HG02642 (cell line): ENCODE measurements at regions not wholly inside any gene's neighbourhood (a gene's known extent, or its start where the extent isn't known, plus 50 kb on each side); places are given as distances from the start of the nearest gene placed in this dataset.

Source experiments
- ATAC-seq: cut with Tn5 transposase; IDR thresholded peaks from one replicate; pipeline ENCODE4 v1.9.1; 2021; ENCODE audit warnings: mild to moderate bottlenecking; ENCODE audit not compliant: unreplicated experiment, poor library complexity

DNA sequence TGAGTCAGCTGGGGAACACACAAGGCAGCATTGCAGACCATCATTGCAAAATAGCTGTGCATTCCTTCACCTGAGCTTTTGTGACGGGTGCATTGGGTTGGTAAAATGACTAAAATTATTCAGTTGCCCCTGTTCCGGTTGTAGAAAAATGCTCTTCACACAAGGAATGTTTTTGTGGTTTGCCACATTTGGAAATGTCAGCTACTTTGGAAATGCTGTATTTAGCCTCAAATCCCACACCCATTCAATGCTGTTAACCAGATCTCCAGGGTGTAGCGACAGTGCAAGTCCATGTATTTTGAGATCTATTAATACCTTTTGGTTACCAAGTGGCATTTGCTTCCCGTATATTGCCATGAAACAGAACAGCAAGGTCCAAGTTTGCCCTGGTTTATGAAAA, 201.2 kb downstream of the FOXA2 start:
- ATAC-seq, result no peak

DNA sequence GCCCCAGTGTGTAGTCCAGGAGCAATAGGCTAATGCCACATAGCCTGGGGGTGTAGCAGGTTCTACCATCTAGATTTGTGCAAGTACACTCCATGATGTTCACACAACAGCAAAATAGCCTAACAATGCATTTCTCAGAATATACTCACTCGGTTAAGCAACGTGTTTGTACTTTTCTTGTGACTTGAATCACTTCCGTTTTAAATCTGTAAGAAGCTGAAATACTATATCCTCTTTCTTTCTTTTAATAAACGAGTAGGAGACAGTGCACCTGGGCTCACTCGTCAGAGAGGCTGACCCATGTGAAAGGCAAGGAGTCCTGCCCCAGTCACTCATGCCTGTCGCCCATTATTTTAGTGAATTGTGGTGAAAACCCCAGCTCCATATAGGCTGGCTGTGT, 201.6 kb downstream of the FOXA2 start:
- no peak for ATAC-seq

DNA sequence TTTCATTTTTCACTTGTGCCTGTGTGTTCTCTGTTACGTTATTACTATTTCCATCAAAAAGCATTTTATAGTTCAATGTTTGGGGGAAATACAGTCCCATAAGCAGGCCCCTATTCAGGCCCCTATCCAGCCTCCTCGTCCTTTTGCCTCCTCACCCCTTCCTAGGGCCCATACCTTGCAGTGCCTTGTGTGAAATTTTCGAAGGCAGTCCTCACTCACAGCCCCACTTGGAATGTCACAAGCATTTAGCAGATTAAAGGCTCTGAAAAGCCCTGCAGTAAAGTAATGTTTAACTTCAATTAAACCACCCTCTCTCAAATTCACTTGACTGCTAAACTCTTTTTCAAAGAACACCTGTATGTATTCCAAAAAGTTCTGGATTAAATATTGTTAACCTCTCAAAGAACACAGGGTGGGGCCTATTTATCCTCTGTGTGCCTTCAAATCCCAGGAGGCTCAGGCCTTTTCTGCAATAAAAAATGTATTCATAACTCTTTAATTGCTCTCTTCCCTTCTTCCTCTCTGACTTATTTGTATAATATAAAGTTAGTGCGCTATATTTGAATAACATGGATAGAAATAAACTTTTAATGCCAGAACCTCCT, 202.5 kb downstream of the FOXA2 start:
- no peak for ATAC-seq

DNA sequence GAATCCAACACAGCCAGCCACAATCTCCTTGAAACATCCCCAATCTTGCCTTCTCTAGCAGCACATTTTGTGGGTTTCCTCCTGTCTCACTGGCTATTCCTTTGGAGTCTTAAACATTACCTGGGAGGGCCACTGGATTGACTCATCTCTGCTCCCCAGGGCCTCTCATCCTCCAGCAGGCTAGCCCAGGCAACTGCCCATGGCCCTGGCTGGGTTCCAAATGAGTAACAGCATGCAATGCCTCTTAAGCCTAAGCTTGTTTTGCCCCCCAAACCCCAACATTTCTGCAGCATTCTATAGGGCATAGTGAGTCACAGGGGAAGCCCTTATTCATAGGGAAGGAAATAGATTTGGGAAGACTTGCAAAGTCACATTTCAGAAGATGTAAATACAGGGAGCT, 204.9 kb downstream of the FOXA2 start:
- ATAC-seq, result no peak

DNA sequence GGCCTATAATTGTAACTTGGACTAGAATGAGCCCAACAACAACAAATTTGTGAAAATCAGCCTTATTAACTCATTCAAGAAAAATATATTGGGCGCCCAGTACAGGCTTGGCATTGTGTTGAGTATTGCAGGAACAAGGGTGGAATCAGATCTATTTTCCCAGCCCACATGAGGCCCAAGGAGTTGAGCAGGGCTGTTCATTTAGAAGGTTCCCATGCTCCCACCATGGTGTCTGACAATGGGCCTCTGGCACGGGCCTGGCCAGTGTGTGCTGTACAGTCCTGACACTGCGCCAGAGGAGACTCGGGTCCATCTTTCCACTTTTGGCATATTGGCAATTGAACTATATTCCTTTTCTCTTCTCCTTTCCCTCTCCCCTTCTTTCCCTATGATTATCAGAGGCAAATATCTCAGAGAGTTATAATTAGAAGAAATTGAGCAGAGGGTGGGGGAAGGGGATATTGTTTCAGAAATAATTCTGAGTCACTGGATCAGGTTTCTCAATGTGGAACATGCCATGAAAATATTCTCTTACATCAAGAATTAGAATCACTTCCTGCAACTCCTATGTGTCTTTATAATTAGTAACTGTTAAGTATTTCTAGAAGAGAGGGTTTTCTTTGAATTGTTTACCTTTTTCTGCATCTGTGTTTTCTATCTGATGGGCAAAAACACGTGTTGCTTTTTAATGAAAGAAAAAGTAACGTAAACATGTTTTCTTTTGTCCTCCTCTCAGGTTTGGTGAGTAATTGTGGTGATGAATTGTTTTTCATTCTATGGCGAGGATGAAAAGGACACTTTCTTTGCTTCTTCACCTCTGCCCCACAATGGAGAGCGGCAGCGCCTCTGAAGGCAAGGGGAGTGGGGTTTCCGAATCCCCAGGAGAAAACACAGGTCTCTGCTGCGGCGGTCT, 209.4 kb downstream of the FOXA2 start:
- ATAC-seq, result no peak

GRCh38 chr20:22374066-22374465, 210.3 kb downstream of the FOXA2 start:
- no peak for ATAC-seq

- ATAC-seq, result no peak
Observed at GRCh38 chr20:22373164-22373895, 211.0 kb downstream of the FOXA2 start.

DNA sequence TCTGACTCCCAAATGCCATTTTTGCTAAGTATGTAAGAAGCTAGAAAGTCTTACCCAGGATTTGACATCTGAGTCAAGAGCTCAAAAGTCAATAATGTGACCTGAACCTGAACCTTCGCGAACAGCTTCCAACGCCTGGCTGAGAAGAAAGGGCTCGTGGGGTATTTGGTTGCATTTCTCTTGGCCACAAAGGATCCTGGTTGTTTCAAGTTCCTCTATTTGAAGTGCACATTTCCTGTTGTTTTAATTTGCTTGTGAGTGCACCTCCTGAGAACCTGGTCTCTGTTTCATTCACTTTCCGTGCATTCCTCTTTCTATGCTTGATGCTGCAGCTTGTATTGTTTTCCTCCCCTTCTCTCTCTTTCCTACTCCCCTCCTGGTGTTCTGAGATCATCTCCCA, 212.5 kb downstream of the FOXA2 start:
- peak; percentile 74 for ATAC-seq

- ATAC-seq, result no peak
Observed at GRCh38 chr20:22370137-22370536, 214.2 kb downstream of the FOXA2 start.

GRCh38 chr20:22369100-22369499, 215.3 kb downstream of the FOXA2 start:
- no peak for ATAC-seq

DNA sequence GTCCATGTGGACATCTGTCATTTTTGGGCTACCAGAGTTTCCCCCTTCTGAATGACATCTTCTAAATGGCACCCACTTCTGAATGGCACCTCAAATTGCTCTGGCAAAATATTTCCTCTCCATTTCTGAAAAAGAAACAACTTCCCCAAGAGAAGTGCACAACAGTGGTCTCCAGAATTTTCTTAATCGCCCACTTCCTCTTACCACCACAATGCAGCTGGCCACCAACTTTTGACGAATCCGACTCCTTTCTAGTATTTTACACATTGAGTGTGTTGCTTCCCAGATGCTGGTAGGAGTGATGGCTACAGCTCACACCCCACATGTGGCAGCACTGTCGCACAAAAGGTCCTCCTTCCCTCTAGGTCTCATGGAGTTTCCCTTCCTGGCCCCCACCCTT, 216.1 kb downstream of the FOXA2 start:
- ATAC-seq, result no peak

- ATAC-seq, result no peak
Observed at GRCh38 chr20:22366631-22367030, 217.7 kb downstream of the FOXA2 start.

GRCh38 chr20:22354647-22355046, 229.7 kb downstream of the FOXA2 start:
- no peak for ATAC-seq

DNA sequence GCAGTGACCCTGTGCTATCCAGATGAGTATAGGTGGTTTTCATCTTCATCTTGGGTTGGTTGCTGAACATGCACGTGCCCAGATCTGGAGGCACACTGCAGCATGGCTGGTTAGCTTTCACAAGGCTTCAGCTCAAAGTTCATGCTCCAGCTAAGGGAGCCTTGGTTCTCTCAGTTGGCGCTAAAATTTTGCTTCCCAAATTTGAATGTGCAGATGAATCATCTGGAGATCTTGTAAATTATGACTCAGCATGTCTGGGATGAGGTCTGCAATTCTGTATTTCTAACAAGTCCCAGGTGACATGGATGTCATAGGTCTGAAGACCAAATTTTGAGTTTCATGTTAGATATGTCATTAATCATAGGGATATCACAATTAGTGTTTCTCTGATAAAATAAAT, 230.8 kb downstream of the FOXA2 start:
- no peak for ATAC-seq

DNA sequence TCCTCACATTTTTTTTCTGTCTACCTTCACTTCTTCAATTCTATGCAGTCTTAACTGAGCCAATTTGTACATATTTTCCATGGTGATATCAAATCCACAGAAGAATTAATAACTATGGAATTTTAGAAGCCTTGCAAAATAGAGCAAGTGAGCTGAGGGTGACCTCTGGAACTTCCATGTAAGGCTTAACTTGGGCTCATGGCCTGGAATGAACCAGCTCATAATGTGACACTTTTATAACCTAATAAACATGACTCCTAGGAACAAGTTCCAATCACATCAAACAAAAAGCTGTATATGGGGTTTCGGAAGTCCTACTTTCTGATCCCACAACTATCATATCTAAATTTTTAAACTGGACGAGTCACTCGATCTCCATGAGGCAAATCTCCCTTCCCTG, 232.4 kb downstream of the FOXA2 start:
- ATAC-seq, result no peak

DNA sequence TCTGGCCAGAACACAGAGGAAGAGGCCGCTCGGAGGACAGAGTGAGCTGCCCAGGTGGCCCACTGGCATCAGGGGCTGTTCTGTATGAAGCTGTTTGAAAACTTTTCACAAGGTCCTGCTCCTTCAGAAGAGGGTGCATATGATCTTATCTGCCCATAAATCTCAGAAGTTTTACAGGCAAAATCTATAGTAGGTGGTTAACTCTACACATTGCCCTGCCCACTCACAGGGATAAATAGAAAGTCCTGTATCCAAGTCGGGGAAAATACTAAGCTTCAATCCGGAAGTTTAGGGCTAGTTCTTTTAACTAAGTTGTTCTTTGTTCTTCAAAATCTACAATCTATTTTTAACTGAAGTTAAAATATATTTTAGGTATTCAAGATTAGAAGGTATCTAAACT, 233.7 kb downstream of the FOXA2 start:
- ATAC-seq, result no peak

DNA sequence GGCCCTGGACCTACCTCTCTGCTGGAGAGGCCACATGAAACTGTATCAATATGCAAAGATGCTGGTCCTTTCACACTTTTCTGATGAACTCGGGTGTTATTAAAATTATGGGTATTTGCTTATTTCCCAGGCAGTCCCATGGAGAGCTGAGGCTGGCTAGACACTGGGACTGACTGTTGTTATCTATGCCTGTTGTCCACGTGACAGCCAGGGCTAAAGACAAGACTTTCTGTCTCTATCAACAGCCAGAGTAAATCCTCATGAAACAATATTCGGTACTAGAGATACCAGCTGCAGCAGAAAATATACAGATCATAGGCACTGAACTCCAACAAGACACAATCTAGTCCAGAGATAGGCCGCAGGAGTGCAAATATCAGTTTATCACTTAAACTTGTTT, 236.4 kb downstream of the FOXA2 start:
- ATAC-seq, result no peak

GRCh38 chr20:22346716-22347115, 237.7 kb downstream of the FOXA2 start:
- ATAC-seq, result no peak

DNA sequence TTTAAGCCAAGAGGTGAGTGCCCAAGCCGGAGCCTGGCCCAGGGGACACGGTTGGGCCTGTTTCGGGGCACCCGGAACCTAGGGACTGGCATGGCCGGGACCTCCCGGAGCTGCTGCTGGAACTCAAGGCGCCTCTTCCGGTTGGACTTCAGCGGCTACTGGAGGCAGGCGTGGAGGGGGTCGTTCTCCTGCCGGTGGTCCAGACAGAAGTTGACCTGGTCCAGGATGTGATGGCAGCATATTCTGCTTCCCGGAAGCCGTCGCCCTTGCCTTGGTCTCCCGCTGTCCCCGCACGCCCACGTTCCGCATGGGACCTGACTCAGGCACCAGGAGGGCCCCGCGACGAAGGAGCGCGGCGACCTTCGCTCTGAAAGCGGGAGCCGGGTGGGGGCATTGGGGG, 240.8 kb downstream of the FOXA2 start:
- ATAC-seq, result no peak

- no peak for ATAC-seq
Observed at GRCh38 chr20:22342410-22342809, 242.0 kb downstream of the FOXA2 start.

GRCh38 chr20:22341508-22341907, 242.9 kb downstream of the FOXA2 start:
- no peak for ATAC-seq
